Amniotic epithelial cell (primary cell): ENCODE measurements at regions not wholly inside any gene's neighbourhood (a gene's known extent, or its start where the extent isn't known, plus 50 kb on each side); places are given as distances from the start of the nearest gene placed in this dataset.
"Not testable (repeated sequence)": the region's sequence is repeated elsewhere in the genome, so short reads cannot be mapped to it uniquely, and the experiment has no call there.

Experiments
- DNase-seq: peaks from one replicate; pipeline ENCODE4 v3.0.0-alpha.2; 2010; ENCODE audit warnings: low read depth

DNA sequence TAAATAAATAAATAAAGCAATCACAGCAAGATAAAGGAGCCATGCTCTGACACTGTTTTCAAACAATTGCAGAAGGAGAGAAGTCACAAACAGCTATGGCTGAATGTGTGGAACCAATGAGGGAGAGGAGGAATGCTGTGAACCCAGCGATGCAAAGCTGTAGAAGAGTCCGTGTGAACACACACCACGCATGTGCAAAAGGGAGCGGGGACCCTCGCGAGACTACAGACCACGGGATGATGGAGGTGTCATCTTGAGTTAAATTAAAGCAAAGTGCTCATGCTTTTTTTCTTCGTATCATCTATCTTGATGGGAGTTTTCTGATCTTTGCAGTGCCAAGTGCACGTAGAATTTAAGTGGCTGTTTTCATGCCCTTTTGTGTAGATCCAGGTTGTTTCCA, 123.8 kb upstream of the CDH5 start:
- DNase-seq = no peak

DNA sequence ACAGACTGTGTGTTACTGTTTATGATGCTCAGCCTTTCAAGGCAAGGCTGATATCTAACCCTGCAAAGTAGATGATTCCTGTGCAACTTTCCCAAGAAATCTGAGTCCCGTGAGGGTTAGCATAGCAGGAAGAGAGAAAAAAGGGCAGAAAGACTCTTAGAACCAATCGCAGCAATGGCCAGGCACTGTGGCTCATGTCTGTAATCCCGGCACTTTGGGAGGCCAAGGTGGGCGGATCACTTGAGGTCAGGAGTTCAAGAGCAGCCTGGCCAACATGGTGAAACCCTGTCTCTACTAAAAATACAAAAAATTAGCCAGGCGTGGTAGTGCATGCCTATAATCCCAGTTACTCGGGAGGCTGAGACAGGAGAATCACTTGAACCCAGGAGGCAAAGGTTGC, 124.3 kb upstream of the CDH5 start:
- not testable (repeated sequence) for DNase-seq

GRCh38 chr16:66240631-66241395, 125.7 kb upstream of the CDH5 start:
- no peak for DNase-seq

GRCh38 chr16:66240088-66240487, 126.4 kb upstream of the CDH5 start:
- DNase-seq = no peak

DNA sequence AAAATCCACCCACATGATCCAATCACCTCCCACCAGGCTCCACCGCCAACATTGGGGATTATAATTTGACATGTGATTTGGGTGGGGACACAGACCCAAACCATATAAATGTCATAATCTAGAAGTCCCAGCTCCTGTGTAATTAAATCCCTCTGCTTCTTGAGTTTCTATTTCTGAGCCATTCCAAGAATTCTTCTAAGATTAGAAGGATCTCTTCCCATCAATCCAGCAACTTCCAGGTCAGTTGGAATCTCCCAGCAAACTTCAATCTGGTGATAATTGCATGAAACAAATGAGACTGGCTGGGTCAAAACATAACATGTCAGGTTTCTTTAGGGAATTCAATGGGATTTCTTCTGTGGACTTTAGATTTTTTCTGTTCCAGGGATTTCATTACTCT, 127.8 kb upstream of the CDH5 start:
- DNase-seq = no peak

GRCh38 chr16:66236301-66236700, 130.2 kb upstream of the CDH5 start:
- DNase-seq = no peak

DNA sequence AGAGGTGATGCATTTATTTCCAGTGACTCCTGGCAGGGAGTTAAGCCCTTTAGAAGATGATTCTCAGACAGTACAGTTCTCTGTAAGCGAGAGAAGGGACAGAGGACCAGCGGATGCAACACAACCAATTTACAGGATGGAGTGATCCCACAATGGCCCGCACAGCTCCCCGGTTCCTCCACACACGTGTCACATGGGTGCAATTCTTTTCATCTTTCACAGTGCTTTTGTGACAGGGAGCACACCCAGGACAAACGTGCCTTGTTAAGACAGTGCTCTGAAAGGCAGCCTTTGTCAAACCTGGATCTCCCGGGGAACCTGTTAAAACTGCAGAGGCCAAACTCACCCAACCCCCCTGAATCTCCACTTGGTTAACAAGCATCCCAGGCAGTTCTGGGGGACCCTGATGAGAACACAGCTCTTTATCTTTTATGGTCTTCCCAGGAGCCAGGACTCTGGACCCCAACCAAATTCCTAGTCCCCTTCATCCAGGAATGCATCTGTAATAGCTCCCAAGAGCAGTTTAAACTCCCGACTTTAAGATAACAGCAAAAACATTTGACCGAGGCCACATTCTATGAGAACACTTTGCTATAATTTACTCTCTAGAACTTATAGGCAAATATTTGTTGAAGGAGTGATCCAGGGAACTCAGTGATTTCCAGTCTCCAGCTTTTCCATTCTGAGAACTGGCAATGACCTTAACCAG, 134.9 kb upstream of the CDH5 start:
- DNase-seq = no peak

DNA sequence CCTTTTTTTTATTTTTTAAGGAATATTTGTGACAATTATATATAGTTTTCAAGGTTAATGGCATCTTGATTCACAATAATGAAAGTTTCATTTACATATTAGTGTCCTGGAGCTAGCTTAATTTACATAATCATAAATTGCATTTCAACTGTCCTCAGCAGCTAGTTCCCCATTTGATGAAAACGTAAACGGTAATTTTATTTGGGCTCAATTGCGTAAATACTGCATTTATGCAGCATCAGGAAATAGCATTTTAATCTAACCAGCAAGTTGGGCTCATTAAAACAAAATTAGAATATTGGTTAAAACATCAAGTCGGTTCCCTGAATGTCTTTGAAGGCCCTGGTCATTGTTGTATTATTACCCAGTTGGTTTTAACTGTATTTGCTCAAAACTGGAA, 136.8 kb upstream of the CDH5 start:
- no peak for DNase-seq

- peak; percentile 52 for DNase-seq
These were observed 137.7 kb upstream of the CDH5 start for GRCh38 chr16:66228792-66229191.

DNA sequence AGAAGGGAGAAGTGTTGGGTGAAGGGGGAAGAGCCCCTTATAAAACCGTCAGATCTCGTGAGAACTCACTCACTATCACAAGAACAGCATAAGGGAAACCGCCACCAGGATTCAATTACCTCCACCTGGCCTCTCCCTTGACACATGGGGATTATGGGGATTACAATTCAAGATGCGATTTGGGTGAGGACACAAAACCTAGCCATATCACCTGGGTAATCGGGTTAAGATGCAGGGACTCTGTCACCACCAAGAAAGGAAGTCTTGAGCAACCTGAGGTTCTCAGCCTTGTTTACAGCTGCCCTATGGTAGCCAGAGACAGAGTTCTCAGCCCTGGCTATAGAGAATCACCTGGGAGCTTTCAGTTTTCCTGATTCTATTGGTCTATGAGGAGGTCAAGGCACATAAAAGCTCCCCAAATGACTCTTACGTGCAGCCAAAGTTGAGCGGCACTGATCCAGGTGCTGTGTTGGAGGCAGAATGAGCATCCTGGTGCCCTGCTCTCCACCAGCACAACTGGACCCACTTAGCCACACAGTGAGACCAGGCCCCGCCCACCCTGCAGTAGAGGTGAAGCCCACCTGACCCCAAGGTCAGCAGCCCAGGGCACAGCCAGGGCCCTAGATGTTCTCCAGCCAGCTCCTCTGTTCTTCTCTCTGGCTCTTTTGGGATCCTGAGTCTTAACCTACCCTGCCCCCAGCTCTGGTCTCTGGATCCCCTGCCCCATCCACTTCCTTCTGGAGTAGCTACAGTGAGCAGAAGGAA, 138.5 kb upstream of the CDH5 start:
- no peak for DNase-seq

DNA sequence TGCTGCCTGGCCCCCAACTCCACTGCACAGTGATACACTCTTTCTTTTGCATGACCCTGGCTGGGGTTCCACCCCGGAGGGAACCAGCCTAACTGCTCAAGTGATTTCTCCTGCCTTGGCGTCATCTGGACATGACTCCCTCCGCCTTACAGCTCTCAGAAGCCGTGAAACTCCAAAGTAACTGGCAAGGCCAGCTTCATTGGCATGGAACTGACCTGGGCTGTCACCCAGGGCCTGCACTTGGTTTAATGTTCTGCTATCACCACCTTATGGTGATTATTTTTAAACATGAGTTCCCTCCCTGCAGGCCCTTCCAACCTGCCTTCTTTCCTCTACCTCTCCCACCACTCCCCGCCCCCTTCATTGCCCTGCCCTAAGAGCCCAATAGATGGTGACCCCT, 139.7 kb upstream of the CDH5 start:
- DNase-seq = no peak

GRCh38 chr16:66225696-66226095, 140.8 kb upstream of the CDH5 start:
- DNase-seq = no peak

GRCh38 chr16:66224626-66225025, 141.9 kb upstream of the CDH5 start:
- no peak for DNase-seq

DNA sequence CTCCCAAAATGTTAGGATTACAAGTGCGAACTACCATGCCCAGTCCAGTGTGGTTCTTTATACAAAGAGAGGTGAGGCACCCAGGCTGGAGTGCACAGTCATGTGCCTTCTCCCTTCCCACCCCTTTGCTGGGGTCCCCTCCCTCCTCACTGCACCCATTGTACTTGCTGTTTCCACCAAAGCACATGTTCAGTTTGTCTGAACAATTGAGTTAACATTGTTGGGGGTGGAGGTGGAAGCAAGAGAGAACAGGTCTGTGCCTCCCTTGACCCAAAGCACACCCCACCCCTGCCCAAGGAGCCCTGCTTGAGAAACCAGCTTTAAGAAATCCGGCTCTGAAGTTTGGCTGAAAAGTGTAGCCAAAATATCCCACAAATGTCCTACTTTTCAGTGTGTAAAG, 142.3 kb upstream of the CDH5 start:
- no peak for DNase-seq

GRCh38 chr16:66223176-66223780, 143.2 kb upstream of the CDH5 start:
- DNase-seq = peak; percentile 14

- DNase-seq = no peak
These were observed 143.7 kb upstream of the CDH5 start for GRCh38 chr16:66222756-66223155.

DNA sequence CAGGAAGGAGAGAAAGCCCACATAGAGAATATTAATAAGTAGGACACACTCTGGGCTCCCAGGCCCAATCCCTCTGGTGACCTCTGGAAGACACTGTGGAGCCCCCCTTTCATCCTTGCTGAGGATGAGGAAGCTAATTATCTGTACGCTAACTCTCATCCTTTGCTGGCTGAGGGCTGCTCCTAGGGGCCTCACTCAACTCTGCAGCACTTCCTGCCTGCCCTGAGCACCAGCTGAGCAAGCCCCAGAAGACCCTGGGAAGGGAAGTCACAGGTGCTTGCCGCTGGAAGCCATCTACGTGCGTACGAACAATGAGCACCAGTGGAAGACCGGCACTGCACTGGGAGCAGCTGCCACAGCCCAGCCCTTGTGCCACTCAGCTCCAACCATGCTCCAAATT, 145.8 kb upstream of the CDH5 start:
- no peak for DNase-seq

- no peak for DNase-seq
These were observed 147.0 kb upstream of the CDH5 start for GRCh38 chr16:66219491-66219890.

- no peak for DNase-seq
These were observed 154.1 kb upstream of the CDH5 start for GRCh38 chr16:66212428-66212827.

- no peak for DNase-seq
These were observed 154.8 kb upstream of the CDH5 start for GRCh38 chr16:66211651-66212050.

- no peak for DNase-seq
These were observed 158.6 kb upstream of the CDH5 start for GRCh38 chr16:66207883-66208265.

- DNase-seq = no peak
These were observed 159.2 kb upstream of the CDH5 start for GRCh38 chr16:66207139-66207882.
